Activated CD4-positive, alpha-beta T cell treated with anti-CD3 and anti-CD28 coated beads for 24 hours (primary cell): ENCODE measurements at regions not wholly inside any gene's neighbourhood (a gene's known extent, or its start where the extent isn't known, plus 50 kb on each side); places are given as distances from the start of the nearest gene placed in this dataset.
"Not testable (repeated sequence)": the region's sequence is repeated elsewhere in the genome, so short reads cannot be mapped to it uniquely, and the experiment has no call there.

Source experiments
- DNase-seq, 2 donors: peaks; one replicate each; pipeline ENCODE4 v3.0.0-alpha.2; 2020; ENCODE audit warnings: low read depth in 2 of 2

GRCh38 chr6:91080871-91081270 is 494.0 kb upstream of the MAP3K7 start:
- DNase-seq: no peak

GRCh38 chr6:91079969-91080368 is 493.1 kb upstream of the MAP3K7 start:
- DNase-seq: no peak

GRCh38 chr6:91075244-91075976 is 488.5 kb upstream of the MAP3K7 start:
- no peak for DNase-seq

- DNase-seq: no peak
These were observed 476.5 kb upstream of the MAP3K7 start for GRCh38 chr6:91063362-91063761.

GRCh38 chr6:91057689-91058088 is 470.8 kb upstream of the MAP3K7 start:
- DNase-seq: no peak

- no peak for DNase-seq
These were observed 469.1 kb upstream of the MAP3K7 start for GRCh38 chr6:91055959-91056358.

- DNase-seq: not testable (repeated sequence)
These were observed 465.9 kb upstream of the MAP3K7 start for GRCh38 chr6:91052473-91053450.

GRCh38 chr6:91045161-91045560 is 458.3 kb upstream of the MAP3K7 start:
- no peak for DNase-seq

- no peak for DNase-seq
These were observed 456.9 kb upstream of the MAP3K7 start for GRCh38 chr6:91043751-91044150.

GRCh38 chr6:91042656-91043055 is 455.8 kb upstream of the MAP3K7 start:
- no peak for DNase-seq

- DNase-seq: no peak
These were observed 447.1 kb upstream of the MAP3K7 start for GRCh38 chr6:91033964-91034363.

- no peak for DNase-seq
These were observed 444.7 kb upstream of the MAP3K7 start for GRCh38 chr6:91031581-91031980.

GRCh38 chr6:91029211-91029610 is 442.3 kb upstream of the MAP3K7 start:
- DNase-seq: no peak

- no peak for DNase-seq
These were observed 436.7 kb upstream of the MAP3K7 start for GRCh38 chr6:91023529-91023928.

GRCh38 chr6:91020744-91021143 is 433.9 kb upstream of the MAP3K7 start:
- DNase-seq: no peak

- DNase-seq: no peak
These were observed 431.7 kb upstream of the MAP3K7 start for GRCh38 chr6:91018586-91018985.

GRCh38 chr6:91013511-91013910 is 426.6 kb upstream of the MAP3K7 start:
- DNase-seq: no peak

GRCh38 chr6:90997076-90997475 is 410.2 kb upstream of the MAP3K7 start:
- no peak for DNase-seq

- no peak for DNase-seq
These were observed 406.9 kb upstream of the MAP3K7 start for GRCh38 chr6:90993770-90994169.

GRCh38 chr6:90989763-90990162 is 402.9 kb upstream of the MAP3K7 start:
- DNase-seq: no peak

- no peak for DNase-seq
These were observed 397.2 kb upstream of the MAP3K7 start for GRCh38 chr6:90984066-90984465.

GRCh38 chr6:90983462-90983861 is 396.6 kb upstream of the MAP3K7 start:
- DNase-seq: no peak

- DNase-seq: no peak
These were observed 395.7 kb upstream of the MAP3K7 start for GRCh38 chr6:90982581-90982980.
